ENCODE measurements at regions not wholly inside any gene's neighbourhood (a gene's known extent, or its start where the extent isn't known, plus 50 kb on each side); places are given as distances from the start of the nearest gene placed in this dataset.

DNA sequence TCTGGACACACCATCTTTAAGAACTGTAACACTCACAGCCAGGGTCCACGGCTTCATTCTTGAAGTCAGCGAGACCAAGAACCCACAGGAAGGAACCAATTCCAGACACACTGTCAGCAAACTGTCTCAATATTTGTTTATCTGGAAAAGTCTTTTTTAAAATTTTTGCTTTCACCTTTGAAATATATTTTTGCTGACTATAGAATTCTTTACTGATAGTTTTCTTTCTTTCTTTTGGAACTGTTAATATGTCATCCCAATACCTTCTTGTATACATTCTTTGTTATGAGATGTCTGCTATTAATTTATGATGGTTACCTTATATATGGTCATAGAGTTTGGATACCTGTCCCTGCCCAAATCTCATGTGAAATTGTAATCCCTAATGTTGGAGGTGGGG is 145.1 kb upstream of the IRX4 start:
- TF ChIP-seq, protein P1, sequence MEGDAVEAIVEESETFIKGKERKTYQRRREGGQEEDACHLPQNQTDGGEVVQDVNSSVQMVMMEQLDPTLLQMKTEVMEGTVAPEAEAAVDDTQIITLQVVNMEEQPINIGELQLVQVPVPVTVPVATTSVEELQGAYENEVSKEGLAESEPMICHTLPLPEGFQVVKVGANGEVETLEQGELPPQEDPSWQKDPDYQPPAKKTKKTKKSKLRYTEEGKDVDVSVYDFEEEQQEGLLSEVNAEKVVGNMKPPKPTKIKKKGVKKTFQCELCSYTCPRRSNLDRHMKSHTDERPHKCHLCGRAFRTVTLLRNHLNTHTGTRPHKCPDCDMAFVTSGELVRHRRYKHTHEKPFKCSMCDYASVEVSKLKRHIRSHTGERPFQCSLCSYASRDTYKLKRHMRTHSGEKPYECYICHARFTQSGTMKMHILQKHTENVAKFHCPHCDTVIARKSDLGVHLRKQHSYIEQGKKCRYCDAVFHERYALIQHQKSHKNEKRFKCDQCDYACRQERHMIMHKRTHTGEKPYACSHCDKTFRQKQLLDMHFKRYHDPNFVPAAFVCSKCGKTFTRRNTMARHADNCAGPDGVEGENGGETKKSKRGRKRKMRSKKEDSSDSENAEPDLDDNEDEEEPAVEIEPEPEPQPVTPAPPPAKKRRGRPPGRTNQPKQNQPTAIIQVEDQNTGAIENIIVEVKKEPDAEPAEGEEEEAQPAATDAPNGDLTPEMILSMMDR (IDR thresholded peaks at IDR 0.05; ENCODE audit: low read depth, low read length): no peak
- no peak for DNase-seq (ENCODE audit: extremely low read depth, low read depth)

DNA sequence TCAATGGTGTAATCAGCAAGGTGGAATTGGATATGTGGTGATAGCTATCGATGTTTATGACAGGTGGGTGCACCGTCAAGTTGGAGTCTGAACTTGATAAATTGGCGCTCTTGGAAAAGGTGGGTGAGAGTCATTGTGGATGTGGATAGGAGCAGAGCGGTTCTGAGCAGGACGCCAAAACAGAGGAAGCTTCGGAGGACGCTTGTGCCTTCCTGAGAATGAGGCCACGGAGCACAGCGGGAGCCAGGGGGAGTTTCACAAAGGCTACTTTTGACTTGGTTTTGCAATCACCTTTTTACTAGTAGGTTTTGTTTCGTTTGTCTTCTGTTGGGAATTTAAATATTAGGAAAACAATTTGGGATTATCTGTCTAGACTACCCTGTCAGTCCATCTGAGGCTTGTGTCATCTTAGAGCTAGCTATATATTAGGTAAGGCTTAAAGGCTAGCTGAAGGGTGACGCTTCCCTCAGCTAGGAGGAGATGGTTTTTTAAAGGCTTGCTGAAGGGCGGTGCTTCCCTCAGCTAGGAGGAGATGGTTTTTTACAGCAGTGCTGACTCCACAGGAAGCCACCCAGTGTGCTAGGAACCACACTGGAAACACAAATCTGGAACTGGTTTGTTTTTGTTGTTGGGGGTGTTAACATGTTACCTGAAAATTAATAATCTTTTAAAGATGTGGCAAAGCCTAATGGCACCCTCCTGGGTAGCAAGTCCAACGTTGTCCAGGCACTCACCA is 142.4 kb upstream of the IRX4 start:
- TF ChIP-seq, protein P1 (IDR thresholded peaks at IDR 0.05; ENCODE audit: low read depth, low read length): no peak
- DNase-seq (ENCODE audit: extremely low read depth, low read depth): no peak

DNA sequence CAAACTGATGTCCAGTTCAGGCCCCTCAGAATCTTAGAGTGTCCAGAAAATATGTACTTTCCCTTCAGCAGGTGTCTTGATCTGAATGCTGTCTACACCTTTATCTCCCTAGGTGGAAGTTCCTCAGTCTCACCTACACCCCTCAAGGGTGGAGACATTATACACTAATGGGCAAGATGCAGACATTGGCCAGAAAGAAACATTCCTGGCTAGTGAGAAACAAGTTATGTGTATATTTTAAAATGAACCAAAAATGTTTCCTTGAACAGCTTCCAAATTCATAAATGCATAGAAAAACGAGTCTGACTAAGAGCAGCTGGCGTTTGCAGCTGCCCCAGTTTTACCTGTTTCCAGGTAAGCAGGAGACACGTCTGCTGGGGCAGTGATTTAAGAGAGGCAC is 140.5 kb upstream of the IRX4 start:
- no peak for DNase-seq (ENCODE audit: extremely low read depth, low read depth)
- TF ChIP-seq, protein P1 (IDR thresholded peaks at IDR 0.05; ENCODE audit: low read depth, low read length): no peak

DNA sequence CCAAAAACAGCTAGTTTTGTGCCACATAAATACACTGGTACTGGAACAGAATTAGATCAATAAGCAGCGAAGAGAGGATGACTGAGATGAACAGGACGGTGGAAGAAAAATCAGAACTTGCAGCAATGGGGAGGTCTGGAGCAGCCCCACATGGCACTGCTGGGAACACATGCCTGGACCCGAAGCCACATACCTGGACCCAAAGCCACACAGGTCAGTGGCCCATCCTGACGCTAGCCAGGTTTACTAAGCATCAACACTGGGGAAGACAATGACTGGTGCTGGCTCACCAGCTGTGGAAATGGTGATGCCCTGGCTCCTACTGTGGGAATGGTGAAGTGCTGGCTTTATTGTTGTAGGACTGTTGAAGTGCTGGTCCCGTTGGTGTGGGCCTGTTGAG is 139.7 kb upstream of the IRX4 start:
- TF ChIP-seq, protein P1 (IDR thresholded peaks at IDR 0.05; ENCODE audit: low read depth, low read length): no peak
- DNase-seq (ENCODE audit: extremely low read depth, low read depth): no peak

DNA sequence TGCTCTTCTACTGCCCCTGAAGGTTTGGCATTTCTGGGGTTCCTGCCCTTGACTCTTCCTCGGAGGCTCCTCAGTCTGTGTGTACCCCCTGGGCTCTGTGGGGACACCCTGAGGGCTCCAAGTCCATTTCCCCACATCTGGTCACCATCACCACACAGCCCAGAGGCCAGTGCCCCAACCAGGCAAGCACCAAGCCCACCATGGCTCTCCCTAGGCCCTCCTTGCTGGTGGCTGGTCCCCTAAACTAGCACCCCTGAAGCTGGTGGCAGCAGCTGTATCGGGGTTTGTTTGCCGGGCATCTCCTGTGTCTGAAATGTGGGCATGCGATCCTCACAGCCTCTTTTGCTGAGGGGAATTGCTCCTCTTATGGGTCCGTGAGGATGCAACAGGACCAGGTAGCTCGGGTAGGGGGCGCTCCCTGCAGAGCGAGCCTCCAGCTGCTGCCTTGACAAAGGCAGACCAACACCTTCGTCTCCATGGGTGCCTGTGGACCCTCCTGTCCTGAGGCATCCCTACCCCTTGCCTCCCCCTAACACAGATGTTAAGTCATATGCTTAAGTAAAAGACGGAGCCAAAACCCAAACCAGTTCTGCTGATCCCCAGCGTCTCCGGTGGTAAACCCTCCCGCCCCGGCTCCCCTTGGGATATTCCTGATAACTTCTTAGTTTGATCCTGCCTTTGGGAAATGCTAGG is 138.9 kb upstream of the IRX4 start:
- no peak for DNase-seq (ENCODE audit: extremely low read depth, low read depth)
- TF ChIP-seq, protein P1 (IDR thresholded peaks at IDR 0.05; ENCODE audit: low read depth, low read length): no peak

DNA sequence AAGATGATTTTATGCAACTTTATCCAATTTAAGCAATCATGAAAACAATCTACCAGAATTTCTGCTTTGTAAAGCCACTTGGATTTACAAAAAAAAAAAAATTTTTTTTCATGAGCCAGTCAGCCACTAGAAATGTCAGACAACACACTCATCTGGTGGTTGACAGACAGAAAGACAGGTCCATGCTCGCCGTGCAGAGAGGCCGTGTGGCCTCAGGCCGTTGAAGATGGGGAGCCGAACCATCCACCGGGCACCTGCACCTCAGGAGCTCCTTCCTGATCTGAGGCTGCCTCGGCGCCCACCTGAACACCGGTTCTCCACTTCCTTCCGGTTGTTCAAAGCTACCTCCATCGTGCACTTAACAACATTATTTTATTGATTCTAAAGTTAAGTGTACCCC is 138.0 kb upstream of the IRX4 start:
- no peak for DNase-seq (ENCODE audit: extremely low read depth, low read depth)
- TF ChIP-seq, protein P1 (IDR thresholded peaks at IDR 0.05; ENCODE audit: low read depth, low read length): no peak

DNA sequence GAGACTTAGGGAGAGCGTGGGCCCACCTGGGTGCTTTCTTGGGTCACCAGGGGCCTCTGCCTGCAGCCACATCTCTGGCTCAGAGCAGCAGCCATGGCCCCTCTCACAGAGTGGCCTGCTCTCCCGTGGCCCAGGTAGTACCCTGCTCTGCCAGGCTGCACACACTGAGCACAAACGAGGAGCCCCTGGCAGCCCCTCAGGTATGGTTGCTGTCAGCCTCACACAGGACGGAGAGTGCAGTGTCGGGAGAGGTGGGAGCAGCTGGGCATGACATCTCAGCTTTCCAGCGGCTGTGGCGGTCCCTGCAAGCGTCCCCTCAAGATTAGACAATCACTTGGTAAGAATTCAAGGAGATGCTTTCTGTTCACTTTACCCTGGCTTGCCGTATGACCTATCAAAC is 137.0 kb upstream of the IRX4 start:
- TF ChIP-seq, protein P1 (IDR thresholded peaks at IDR 0.05; ENCODE audit: low read depth, low read length): no peak

More for the DNA sequence above, 137.0 kb upstream of the IRX4 start:
- DNase-seq (ENCODE audit: extremely low read depth, low read depth): no peak

Measured in AG09319 (cell line).